ENCODE measurements at regions not wholly inside any gene's neighbourhood (a gene's known extent, or its start where the extent isn't known, plus 50 kb on each side); places are given as distances from the start of the nearest gene placed in this dataset.
A peak's percentile ranks its signal among the peaks of the same experiment; 100 is the strongest.

DNA sequence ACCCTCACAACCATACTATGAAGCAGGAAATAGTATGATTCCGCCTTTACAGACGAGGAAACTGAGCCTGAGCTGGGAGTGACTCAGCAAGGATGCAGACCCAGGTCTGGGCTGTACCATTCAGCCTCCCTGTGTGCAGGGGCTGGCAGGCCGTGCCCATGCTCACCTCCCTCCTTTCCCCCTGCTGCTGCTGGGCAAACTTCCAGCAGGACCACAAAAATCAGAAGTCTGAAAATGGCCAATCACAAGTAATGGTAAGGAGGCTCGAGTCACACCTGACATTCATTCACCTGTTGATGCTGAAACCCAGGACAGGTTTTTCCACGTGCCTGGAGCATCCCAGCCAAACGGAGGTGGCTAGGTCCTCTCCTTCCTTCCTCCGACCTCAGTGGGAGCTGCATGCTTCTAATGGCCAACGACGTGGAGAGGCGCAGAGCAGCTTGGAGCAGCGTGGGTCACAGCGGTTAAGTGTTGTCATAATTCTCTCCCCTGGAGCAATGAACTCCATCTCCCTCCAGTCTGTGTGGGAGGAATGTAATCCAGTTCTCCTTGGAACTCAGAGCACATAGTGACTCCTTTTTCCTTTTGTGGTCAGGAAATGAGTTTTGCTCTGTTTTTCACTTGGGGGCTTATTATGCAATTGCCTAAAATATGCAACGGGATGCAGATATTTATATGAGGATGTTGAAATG, 371.7 kb downstream of the BCOR start:
- peak; percentile 38 for DNase-seq

GRCh38 chrX:39726771-39727170, 371.0 kb downstream of the BCOR start:
- DNase-seq = peak; percentile 76

DNA sequence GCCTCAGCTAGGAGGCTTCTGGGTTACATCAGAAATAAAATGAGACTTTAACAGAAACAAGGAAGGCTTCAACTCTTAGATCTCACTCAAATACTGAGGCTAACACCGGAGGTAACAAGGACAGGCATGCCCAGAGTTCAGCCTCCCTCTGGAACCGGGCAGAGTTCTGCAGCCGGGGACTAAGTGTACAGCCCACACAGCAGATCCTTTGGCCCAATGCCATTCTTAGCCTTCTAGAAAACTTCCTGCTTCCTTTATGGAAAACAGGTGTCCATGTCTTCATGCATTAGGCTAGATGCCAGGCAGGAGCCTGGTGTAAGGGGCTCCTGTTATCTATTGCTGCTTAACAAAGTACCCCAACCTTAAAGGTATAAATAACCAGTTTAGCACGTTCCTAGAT, 369.7 kb downstream of the BCOR start:
- no peak for DNase-seq

- no peak for DNase-seq
These were observed 368.7 kb downstream of the BCOR start for GRCh38 chrX:39728852-39729598.

GRCh38 chrX:39729981-39730661, 367.6 kb downstream of the BCOR start:
- DNase-seq = peak; percentile 70

DNA sequence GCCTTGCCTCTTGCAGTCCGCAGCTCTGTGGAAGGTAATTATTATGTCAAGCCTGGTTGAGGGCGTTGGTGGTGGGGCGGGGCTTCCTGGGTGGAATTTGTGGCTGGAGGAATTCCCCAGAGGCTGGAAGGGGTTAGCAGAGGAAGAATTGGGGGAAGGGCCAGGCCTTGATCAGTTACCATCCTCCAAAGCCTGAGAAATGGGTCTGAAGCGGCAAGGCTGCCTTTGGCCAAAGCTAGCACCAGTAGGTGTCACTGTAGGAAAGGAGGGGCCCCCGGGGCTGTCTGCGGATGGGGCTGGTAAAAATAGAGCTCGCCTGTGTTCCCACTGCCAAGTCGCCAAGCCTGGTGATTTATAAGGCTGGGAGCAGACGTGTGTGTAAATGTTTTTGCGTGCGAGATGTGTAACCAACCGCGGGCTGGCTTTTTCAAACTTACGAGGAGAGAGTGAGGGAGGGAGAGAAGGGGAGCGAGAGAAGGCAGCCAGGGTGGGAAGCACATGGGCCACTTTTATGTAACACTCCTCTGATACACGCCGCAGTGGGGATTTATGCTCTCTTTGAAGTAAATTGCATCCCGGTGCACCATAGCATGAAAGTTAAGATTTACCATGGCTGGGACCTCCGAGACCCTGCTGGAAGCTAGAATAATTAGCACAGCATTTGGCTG, 367.0 kb downstream of the BCOR start:
- DNase-seq = peak; percentile 77

DNA sequence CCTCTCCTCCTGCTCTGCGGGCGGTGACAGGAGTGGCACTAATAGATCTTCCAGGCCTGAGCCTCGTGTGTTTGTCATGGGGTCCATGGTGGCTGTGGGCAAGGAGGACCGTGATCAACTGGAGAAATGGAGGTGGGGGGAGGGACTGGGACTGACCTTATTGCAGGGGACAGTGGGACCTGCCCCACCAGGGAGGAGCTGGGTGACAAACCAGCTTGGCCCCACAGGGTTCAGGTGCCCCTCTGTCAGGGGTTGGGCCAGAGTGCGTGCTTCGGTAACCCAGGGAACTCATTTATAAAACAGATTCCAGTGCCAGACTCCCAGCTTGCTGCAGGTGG, 366.5 kb downstream of the BCOR start:
- no peak for DNase-seq

GRCh38 chrX:39731735-39732134, 366.0 kb downstream of the BCOR start:
- no peak for DNase-seq

DNA sequence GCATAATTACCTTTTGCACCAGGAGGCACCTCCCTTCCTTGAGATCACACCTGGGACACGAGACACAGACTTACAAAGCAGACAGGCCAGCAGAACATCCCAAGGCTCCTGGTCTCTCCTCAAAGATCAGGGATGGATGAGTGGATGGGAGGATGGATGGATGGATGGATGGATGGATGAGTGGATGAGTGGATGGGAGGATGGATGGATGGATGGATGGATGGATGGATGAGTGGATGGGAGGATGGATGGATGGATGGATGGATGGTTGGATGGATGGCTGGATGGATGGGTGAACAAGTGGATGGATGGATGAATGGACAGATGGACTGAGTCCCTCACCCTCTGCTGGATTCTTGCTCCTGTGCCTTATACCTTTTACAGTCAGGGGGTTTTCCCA, 364.0 kb downstream of the BCOR start:
- DNase-seq = no peak

DNA sequence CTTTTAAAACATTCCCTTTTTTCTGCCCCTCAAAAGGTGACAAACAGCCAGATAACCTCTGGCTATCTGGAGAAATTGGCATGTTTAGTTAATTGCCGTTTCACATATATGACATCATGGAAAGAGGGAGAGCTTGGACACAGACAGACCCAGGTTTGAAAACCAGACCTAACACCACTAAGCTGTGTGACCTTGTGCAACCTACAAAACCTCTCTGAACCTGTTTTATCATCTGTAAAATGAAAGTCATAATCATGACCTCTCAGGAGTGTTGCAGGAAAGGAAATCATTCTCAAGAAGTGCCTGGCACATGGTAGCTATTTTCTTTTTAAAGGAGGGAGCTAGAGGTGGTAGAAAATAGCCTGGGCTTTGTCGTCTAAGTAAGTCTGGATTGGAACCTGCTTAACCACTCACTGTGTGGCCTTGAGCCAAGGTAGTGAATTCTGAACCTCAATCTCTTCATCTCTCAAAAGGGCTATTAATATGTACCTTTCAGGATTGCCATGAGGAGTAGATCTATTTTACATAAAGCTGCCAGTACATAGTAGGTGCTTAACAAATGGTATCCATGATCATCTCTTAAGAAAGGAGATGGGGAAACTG, 363.5 kb downstream of the BCOR start:
- no peak for DNase-seq

GRCh38 chrX:39736216-39737211, 361.2 kb downstream of the BCOR start:
- peak; percentile 71 for DNase-seq

GRCh38 chrX:39739585-39739984, 358.2 kb downstream of the BCOR start:
- no peak for DNase-seq

- no peak for DNase-seq
These were observed 357.7 kb downstream of the BCOR start for GRCh38 chrX:39740078-39740477.

DNA sequence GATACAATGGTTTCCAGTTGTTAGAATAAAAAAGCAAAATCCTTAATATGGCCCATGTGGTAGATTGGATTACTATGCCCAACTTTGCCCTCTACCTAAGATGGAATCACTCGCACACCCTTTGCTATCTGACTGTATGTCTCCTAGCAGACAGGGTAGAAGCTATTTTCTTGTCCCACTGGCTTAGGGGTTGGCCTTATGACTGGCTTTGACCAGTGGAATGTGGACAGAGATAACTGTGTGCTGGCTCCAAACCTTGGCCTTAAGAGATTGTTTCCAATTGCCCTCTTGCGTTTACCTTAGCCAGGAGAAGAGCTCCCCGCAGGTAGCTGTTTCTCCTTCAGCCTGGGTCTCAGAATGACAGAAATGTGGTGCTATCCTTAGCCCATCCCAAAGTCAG, 355.9 kb downstream of the BCOR start:
- no peak for DNase-seq

- DNase-seq = no peak
These were observed 351.9 kb downstream of the BCOR start for GRCh38 chrX:39745818-39746217.

GRCh38 chrX:39749135-39749534, 348.6 kb downstream of the BCOR start:
- no peak for DNase-seq

DNA sequence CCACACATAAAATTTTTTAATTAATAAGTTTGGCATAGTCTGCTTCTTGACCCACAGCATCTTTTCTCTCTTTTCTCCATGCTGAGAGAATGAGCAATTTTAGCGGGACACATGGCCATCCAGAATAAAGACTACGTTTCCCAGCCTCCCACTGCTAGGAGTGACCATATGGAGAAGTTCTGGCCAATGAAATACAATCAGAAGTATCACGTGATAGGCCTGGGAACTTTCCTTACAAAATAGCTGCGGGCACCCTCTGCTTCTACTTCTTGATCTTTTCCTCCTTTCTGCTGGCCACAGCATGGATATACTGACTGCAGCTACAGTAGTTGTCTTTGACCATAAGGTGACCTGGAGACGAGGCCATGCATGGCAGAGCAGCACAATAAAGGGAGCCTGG, 348.0 kb downstream of the BCOR start:
- no peak for DNase-seq

GRCh38 chrX:39750256-39750790, 347.4 kb downstream of the BCOR start:
- no peak for DNase-seq

DNA sequence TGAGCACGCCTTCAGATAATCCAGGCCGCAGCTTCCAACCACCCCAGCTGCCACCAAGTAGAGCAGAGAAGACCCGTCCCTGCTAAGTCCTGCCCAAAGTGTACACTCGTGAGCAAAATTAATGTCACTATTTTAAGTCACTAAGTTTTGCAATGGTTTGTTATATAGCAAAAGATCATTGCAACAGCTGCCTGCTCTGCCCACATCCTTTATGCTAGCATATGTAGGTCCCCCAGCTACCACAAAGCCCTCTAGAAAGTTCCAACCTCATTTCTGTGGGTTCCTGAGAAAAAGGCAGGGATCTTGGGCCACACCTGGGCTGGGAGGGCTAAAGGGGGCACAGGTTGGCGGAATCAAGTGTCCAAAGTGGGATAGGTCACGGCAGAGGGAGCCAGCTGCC, 346.9 kb downstream of the BCOR start:
- no peak for DNase-seq

DNA sequence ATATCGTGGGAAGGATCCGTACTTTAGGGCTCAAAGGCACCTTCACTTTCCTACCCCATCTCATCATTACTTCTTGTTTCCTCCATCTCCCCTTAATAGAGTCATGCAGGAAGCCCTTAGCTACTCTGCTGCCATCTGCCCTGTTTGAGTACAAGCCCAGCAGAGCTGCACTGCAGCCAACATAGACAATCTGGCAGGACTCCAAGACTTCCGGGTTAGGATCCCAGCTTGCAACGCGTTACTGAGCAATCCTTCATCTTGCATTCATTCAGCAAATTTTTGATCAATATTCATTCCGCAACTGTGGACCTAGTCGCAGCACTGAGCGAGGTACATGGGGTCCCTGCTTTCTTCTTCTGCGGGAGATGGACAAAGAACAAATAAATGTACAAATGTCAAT, 344.9 kb downstream of the BCOR start:
- DNase-seq = no peak

DNA sequence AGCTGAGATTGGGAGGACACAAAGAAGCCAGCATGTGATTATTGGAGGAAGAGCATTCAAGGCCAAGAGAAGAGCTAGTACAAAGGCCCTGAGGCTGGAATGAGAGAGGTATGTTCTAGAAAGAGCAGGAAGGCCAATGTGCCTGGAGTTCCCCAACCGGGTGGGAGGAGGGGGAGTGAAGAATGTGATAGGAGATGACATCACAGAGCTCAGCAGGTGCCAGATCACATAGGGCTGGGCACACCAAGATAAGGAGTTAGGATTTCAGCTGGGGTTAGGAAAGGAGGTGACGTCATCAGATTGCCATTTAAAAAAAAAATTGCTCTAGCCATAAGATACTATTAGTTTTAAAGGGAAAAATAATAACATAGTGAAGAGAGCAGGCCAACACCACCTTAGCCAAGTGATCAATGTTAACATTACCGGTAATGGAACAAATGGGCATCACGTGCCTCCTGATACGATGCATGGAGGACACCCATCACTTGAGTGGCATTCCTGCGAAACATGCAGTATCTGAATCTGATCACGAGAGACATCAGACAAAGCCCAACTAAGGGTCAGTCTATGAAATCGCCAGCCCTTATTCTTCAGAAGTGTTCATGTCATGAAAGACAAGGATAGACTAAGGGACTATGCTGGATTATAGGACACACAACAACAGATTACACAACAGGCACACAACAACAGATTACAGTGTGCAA, 344.3 kb downstream of the BCOR start:
- DNase-seq = no peak
